Keratinocyte (primary cell): ENCODE measurements at regions not wholly inside any gene's neighbourhood (a gene's known extent, or its start where the extent isn't known, plus 50 kb on each side); places are given as distances from the start of the nearest gene placed in this dataset.

Experiments
- CTCF ChIP-seq, 3 experiments: IDR thresholded peaks in 1 of 3; conservative IDR thresholded peaks in 1 of 3; optimal IDR thresholded peaks in 1 of 3; 2 replicates in 2 of 3; 3 replicates in 1 of 3; pipeline versions ENCODE3 to v1.5.1; 2011; ENCODE audit warnings: low read length in 3 of 3, mild to moderate bottlenecking in 3 of 3, moderate library complexity in 2 of 3, control low read depth in 1 of 3, inconsistent platforms in 1 of 3; ENCODE audit not compliant: insufficient read depth in 2 of 3; ENCODE audit errors: extremely low read depth in 1 of 3
- EZH2 ChIP-seq: IDR thresholded peaks from one replicate; pipeline ENCODE4 v1.6.1; 2012; ENCODE audit warnings: inconsistent platforms, mild to moderate bottlenecking, low read length, moderate library complexity

GRCh38 chr17:43312011-43312410 lies 78.2 kb upstream of the RNU2-1 start:
- no peak for TF ChIP-seq EZH2
- no peak for TF ChIP-seq CTCF (optimal IDR thresholded peaks at IDR 0.05 in 1 of 3, IDR thresholded peaks at IDR 0.05 in 1 of 3, conservative IDR thresholded peaks at IDR 0.05 in 1 of 3; ENCODE audit: extremely low read depth in 1 of 3, insufficient read depth in 2 of 3, low read length in 3 of 3)
